GM12878 (cell line): ENCODE measurements at regions not wholly inside any gene's neighbourhood (a gene's known extent, or its start where the extent isn't known, plus 50 kb on each side); places are given as distances from the start of the nearest gene placed in this dataset.

ENCODE experiments used
- ATAC-seq: fragments of 200-7000 bp; cut with Tn5 transposase; 3 replicates; pipeline ENCODE4 v1.9.1; 2020; ENCODE audit warnings: mild to moderate bottlenecking, moderate library complexity
- BruUV-seq: library from RNA; stranded (reverse); fragments of 400-500 nt; replicated peaks from 2 replicates; lab custom pipeline; 2021; lab: Mats Ljungman, UMichigan
- CTCF ChIA-PET: fragments of 300-600 bp; sonication (Branson Sonifier 250); formaldehyde crosslinking; extraction: SDS; loops from one replicate; lab custom pipeline; 2021; ENCODE audit warnings: inconsistent platforms; lab: Yijun Ruan, JAX
- POLR2A ChIA-PET: fragments of 350-600 bp; formaldehyde crosslinking; extraction: SDS; loops from one replicate; lab custom pipeline; 2021; ENCODE audit warnings: inconsistent platforms; lab: Charles Lee
- RAD21 ChIA-PET: fragments of 300-600 bp; sonication (Branson Sonifier 250); formaldehyde crosslinking; loops from one replicate; lab custom pipeline; 2023; ENCODE audit warnings: antibody characterized with exemption; ENCODE audit not compliant: unreplicated experiment; lab: Charles Lee
- SMC1A ChIA-PET: fragments of 300-600 bp; sonication (Branson Sonifier 250); formaldehyde crosslinking; loops from one replicate; lab custom pipeline; 2023; ENCODE audit not compliant: unreplicated experiment, uncharacterized antibody; lab: Charles Lee
- DNase-seq: peaks from one replicate; pipeline ENCODE4 v3.0.0-alpha.2; 2011; ENCODE audit warnings: low read depth, low spot score
- FAIRE-seq: peaks from 3 replicates; lab custom pipeline; 2011; peaks lifted over from hg19 to GRCh38; lab: Jason Lieb, UNC
- H2AFZ ChIP-seq: 2 replicates; pipeline ENCODE4 v1.6.0; 2011; ENCODE audit warnings: low read depth, low read length, control low read depth; ENCODE audit not compliant: control insufficient read depth
- H3K27ac ChIP-seq: 2 replicates; pipeline ENCODE4 v1.5.1; 2011; ENCODE audit warnings: control low read depth; ENCODE audit not compliant: control insufficient read depth, insufficient read depth
- H3K27me3 ChIP-seq, 2 experiments: replicated peaks in 1 of 2; 2 replicates each; pipeline versions ENCODE4 v1.6.0 to v1.6.1; 2011; ENCODE audit warnings: low read length in 1 of 2; ENCODE audit not compliant: control insufficient read depth in 2 of 2, insufficient read depth in 2 of 2
- H3K36me3 ChIP-seq, 2 experiments: 2 replicates each; pipeline ENCODE4 v1.5.1; 2011; ENCODE audit warnings: low read length in 1 of 2; ENCODE audit not compliant: control insufficient read depth in 2 of 2, insufficient read depth in 2 of 2
- H3K4me1 ChIP-seq: 2 replicates; pipeline ENCODE4 v1.6.1; 2011; ENCODE audit warnings: mild to moderate bottlenecking, low read length, moderate library complexity, mixed read lengths; ENCODE audit not compliant: control insufficient read depth, insufficient read depth
- H3K4me2 ChIP-seq: 2 replicates; pipeline ENCODE4 v1.6.0; 2011; ENCODE audit warnings: control low read depth; ENCODE audit not compliant: control insufficient read depth, insufficient read depth
- H3K4me3 ChIP-seq: fragments of 200-600 bp; sonication (generic); 2 replicates; pipeline ENCODE4 v1.5.1; 2016
- H3K79me2 ChIP-seq: 2 replicates; pipeline ENCODE4 v1.6.0; 2011; ENCODE audit warnings: low read length; ENCODE audit not compliant: control insufficient read depth, insufficient read depth
- H3K9ac ChIP-seq: 2 replicates; pipeline ENCODE4 v1.8.0; 2011; ENCODE audit warnings: low read length, control low read depth, mixed read lengths; ENCODE audit not compliant: control insufficient read depth, insufficient read depth
- H3K9me3 ChIP-seq: replicated peaks from 3 replicates; pipeline ENCODE4 v1.5.1; 2011; ENCODE audit warnings: mild to moderate bottlenecking, low read length; ENCODE audit not compliant: control insufficient read depth, insufficient read depth
- H4K20me1 ChIP-seq: 2 replicates; pipeline ENCODE4 v1.6.0; 2011; ENCODE audit not compliant: control insufficient read depth, insufficient read depth
- BACH1 ChIP-seq: fragments of 450-650 bp; IDR thresholded peaks from 2 replicates; pipeline ENCODE4 v1.6.1; 2017; ENCODE audit warnings: mild to moderate bottlenecking, borderline replicate concordance
- BRCA1 ChIP-seq: IDR thresholded peaks from 2 replicates; pipeline ENCODE4 v1.6.1; 2011; ENCODE audit warnings: low read depth, low read length, improper control_type of control experiment
- CEBPB ChIP-seq, 2 experiments: fragments of 150-350 bp in 1 of 2; IDR thresholded peaks; 2 replicates each; pipeline ENCODE4 v1.6.1; 2012 to 2014; ENCODE audit warnings: low read depth in 2 of 2, low read length in 2 of 2, borderline replicate concordance in 1 of 2, inconsistent platforms in 1 of 2
- FOXK2 ChIP-seq: fragments of 450-650 bp; IDR thresholded peaks from 2 replicates; pipeline ENCODE4 v1.6.1; 2017; ENCODE audit warnings: mild to moderate bottlenecking, moderate library complexity
- HDAC6 ChIP-seq: fragments of 200-600 bp; sonication (generic); IDR thresholded peaks from one replicate; pipeline ENCODE4 v1.8.0; 2017; ENCODE audit warnings: antibody characterized with exemption; ENCODE audit not compliant: unreplicated experiment
- IRF4 ChIP-seq: IDR thresholded peaks from 2 replicates; pipeline ENCODE4 v1.6.1; 2011; ENCODE audit warnings: low read depth, low read length
- PAX5 ChIP-seq: IDR thresholded peaks from 2 replicates; pipeline ENCODE4 v1.6.1; 2011; ENCODE audit warnings: low read depth, low read length, borderline replicate concordance
- RAD21 ChIP-seq: IDR thresholded peaks from 2 replicates; pipeline ENCODE4 v1.6.1; 2011; ENCODE audit warnings: mild to moderate bottlenecking, low read depth, low read length, moderate library complexity; ENCODE audit not compliant: insufficient read depth
- TBL1XR1 ChIP-seq: IDR thresholded peaks from 2 replicates; pipeline ENCODE4 v1.6.1; 2012; ENCODE audit warnings: low read depth, low read length, improper control_type of control experiment
- TCF7 ChIP-seq: IDR thresholded peaks from 2 replicates; pipeline ENCODE4 v1.6.1; 2014; ENCODE audit warnings: antibody characterized with exemption, borderline replicate concordance
- ZSCAN29 ChIP-seq: fragments of 450-650 bp; IDR thresholded peaks from 2 replicates; pipeline ENCODE4 v1.6.1; 2017; ENCODE audit warnings: mild to moderate bottlenecking, moderate library complexity
- WGBS: methylation state at CpG from one replicate; pipeline ENCODE4 v1.1.6; 2016; ENCODE audit warnings: low lambda C conversion rate; ENCODE audit not compliant: insufficient replicate concordance, insufficient coverage; ENCODE audit errors: missing lambda C conversion rate; 5-methylcytosine and 5-hydroxymethylcytosine counted together
- in situ Hi-C: fragments of 300-500 bp; cut with MboI; formaldehyde crosslinking; loops from 9 replicates; pipeline ENCODE4 v1.14.3; 2018; ENCODE audit warnings: mixed read lengths
- intact Hi-C: fragments of 100-400 bp; cut with micrococcal nuclease; formaldehyde crosslinking; loops from one replicate; pipeline ENCODE4 v1.14.2; 2022; ENCODE audit not compliant: unreplicated experiment
- TF ChIP-seq, protein P1 (sequence below): IDR thresholded peaks from 2 replicates; pipeline ENCODE4 v1.6.1; 2011; ENCODE audit warnings: low read depth, low read length, improper control_type of control experiment, borderline replicate concordance

DNA sequence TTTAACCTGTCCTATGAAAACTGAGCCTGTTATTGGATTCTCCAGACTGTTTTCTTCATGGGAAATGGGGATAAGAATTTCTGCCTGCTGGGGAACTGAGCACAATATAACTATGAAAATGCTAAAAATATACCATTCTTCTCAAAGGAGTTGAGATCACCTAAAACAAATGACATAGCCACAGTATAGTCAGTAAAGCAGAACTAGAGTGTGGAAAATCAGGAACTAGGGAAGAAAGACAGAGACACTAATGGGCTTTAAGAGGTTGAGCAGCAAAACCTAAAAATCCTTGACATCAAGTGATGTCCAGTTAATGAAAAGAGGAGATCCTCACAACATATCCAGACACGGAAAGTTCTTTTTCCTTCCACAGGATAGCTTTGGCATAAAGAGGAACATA is 215.7 kb upstream of the CST7 start:
- BruUV-seq = no TSS peak
- Histone ChIP-seq H3K4me3 (no peak overlapping the region), H4K20me1 (no peaks in the 10 kb centered on the region), H3K9me3 (no peaks in the 10 kb centered on the region), H3K27ac (no peak overlapping the region), H3K4me2 (no peak overlapping the region), H3K9ac (no peak overlapping the region), H3K27me3 (no peaks in the 10 kb centered on the region; a peak in 1 of 4 replicates), H3K79me2 (no peaks in the 10 kb centered on the region), H3K4me1 (no peaks in the 10 kb centered on the region), H2AFZ (no peak overlapping the region), H3K36me3 (no peaks in the 10 kb centered on the region)
- ATAC-seq (no peak), DNase-seq (no peak), FAIRE-seq (no peak)
- CTCF ChIA-PET = no interaction called here
- in situ Hi-C loops = no loop called here
- POLR2A ChIA-PET = no interaction called here
- RAD21 ChIA-PET = no interaction called here
- WGBS = 65% methylated on average over 1 of the region's 1 CpG
- TF ChIP-seq HDAC6 = no peak
- no peak for TF ChIP-seq CEBPB (IDR thresholded peaks at IDR 0.05; ENCODE audit: borderline replicate concordance in 1 of 2, low read depth in 2 of 2, low read length in 2 of 2)
- TF ChIP-seq FOXK2 = no peak
- no peak for TF ChIP-seq PAX5
- TF ChIP-seq TBL1XR1 = no peak
- no peak for TF ChIP-seq RAD21
- no peak for TF ChIP-seq BACH1
- TF ChIP-seq ZSCAN29 = no peak
- TF ChIP-seq, protein P1, sequence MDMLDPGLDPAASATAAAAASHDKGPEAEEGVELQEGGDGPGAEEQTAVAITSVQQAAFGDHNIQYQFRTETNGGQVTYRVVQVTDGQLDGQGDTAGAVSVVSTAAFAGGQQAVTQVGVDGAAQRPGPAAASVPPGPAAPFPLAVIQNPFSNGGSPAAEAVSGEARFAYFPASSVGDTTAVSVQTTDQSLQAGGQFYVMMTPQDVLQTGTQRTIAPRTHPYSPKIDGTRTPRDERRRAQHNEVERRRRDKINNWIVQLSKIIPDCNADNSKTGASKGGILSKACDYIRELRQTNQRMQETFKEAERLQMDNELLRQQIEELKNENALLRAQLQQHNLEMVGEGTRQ = no peak
- TF ChIP-seq IRF4 = no peak
- no peak for TF ChIP-seq BRCA1
- TF ChIP-seq TCF7 = no peak
- SMC1A ChIA-PET = no interaction called here
- intact Hi-C loops = no loop called here
